GM23338 (cell line): ENCODE measurements at regions not wholly inside any gene's neighbourhood (a gene's known extent, or its start where the extent isn't known, plus 50 kb on each side); places are given as distances from the start of the nearest gene placed in this dataset.

Source experiments
- CTCF ChIP-seq, 2 experiments: fragments of 200-600 bp in 1 of 2; sonication (generic) in 1 of 2; conservative IDR thresholded peaks; 2 replicates each; pipeline versions ENCODE4 v1.5.1 to v1.6.1; 2016 to 2017; ENCODE audit warnings: antibody characterized with exemption in 2 of 2, low read depth in 2 of 2, mild to moderate bottlenecking in 2 of 2, moderate library complexity in 1 of 2
- EZH2 ChIP-seq: fragments of 200-600 bp; sonication (generic); IDR thresholded peaks from one replicate; pipeline ENCODE4 v1.8.0; 2017; ENCODE audit warnings: antibody characterized with exemption, mild to moderate bottlenecking, low read depth; ENCODE audit not compliant: unreplicated experiment
- REST ChIP-seq: IDR thresholded peaks from one replicate; pipeline ENCODE4 v1.6.1; 2018; ENCODE audit warnings: antibody characterized with exemption; ENCODE audit not compliant: unreplicated experiment
- ZNF462 ChIP-seq: fragments of 250-450 bp; sonication (Bioruptor Pico); IDR thresholded peaks from 2 replicates; pipeline ENCODE4 v1.5.0; 2020; ENCODE audit warnings: mild to moderate bottlenecking, moderate library complexity

DNA sequence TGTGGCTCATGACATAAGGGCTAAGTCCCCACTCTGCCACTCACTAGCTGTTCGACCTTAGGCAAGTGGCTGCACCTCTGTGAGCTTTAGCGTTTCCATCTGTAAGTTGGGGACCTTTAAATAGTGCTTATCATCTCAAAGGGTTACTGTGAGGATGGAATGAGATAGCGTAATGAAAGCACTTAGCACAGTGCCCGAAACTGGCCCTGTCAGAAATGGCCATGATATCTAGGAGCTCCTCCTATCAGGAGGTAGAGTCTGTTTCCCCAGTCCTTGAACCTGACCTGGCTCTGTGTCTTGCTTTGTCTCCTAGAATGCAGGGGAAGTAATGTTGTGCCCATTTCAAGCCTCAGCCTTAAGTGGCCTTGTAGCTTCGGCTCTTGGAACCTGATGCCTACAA, 211.0 kb downstream of the RBM19 start (continued):
- TF ChIP-seq ZNF462 (no peak), REST (no peak), CTCF (conservative IDR thresholded peaks at IDR 0.05; ENCODE audit: low read depth in 2 of 2) (no peak), EZH2 (no peak)
